Esophagus muscularis mucosa (tissue), 3 donors: ENCODE measurements at regions not wholly inside any gene's neighbourhood (a gene's known extent, or its start where the extent isn't known, plus 50 kb on each side); places are given as distances from the start of the nearest gene placed in this dataset.

ENCODE experiments used
- CTCF ChIP-seq, 3 experiments: fragments of 200-600 bp in 2 of 3; fragments of 450-650 bp in 1 of 3; sonication (generic) in 2 of 3; IDR thresholded peaks; one replicate each; pipeline ENCODE4 v1.5.1; 2017 to 2019; ENCODE audit warnings: antibody characterized with exemption in 3 of 3, mild to moderate bottlenecking in 2 of 3, moderate library complexity in 1 of 3
- POLR2AphosphoS5 ChIP-seq, 2 donors: sonication (generic); formaldehyde crosslinking; IDR thresholded peaks; one replicate each; pipeline ENCODE4 v1.6.1; 2017; ENCODE audit warnings: antibody characterized with exemption in 2 of 2

- TF ChIP-seq CTCF (IDR thresholded peaks at IDR 0.05) (no peak), POLR2AphosphoS5 (IDR thresholded peaks at IDR 0.05) (no peak)
These were observed 1260.8 kb downstream of the GATA3 start for GRCh38 chr10:9315292-9315691.
